SK-N-MC (cell line): ENCODE measurements at regions not wholly inside any gene's neighbourhood (a gene's known extent, or its start where the extent isn't known, plus 50 kb on each side); places are given as distances from the start of the nearest gene placed in this dataset.

Experiments used
- EZH2 ChIP-seq: fragments of 200-600 bp; sonication (generic); IDR thresholded peaks from one replicate; pipeline ENCODE4 v1.6.1; 2017; ENCODE audit warnings: antibody characterized with exemption
- FOXP2 ChIP-seq: optimal IDR thresholded peaks from 2 replicates; pipeline ENCODE3; 2011; ENCODE audit warnings: mild to moderate bottlenecking, moderate library complexity; ENCODE audit not compliant: insufficient read depth; ENCODE audit errors: extremely low read length, control extremely low read depth
- POLR2AphosphoS5 ChIP-seq: IDR thresholded peaks from 2 replicates; pipeline ENCODE4 v1.6.1; 2012; ENCODE audit warnings: mild to moderate bottlenecking, low read depth, low read length, borderline replicate concordance

GRCh38 chr9:119945686-119946085 is 576.5 kb upstream of the BRINP1 start:
- TF ChIP-seq EZH2: no peak
- TF ChIP-seq POLR2AphosphoS5: no peak
- no peak for TF ChIP-seq FOXP2
